ENCODE measurements at regions not wholly inside any gene's neighbourhood (a gene's known extent, or its start where the extent isn't known, plus 50 kb on each side); places are given as distances from the start of the nearest gene placed in this dataset.
"Not testable (repeated sequence)": the region's sequence is repeated elsewhere in the genome, so short reads cannot be mapped to it uniquely, and the experiment has no call there.

- no peaks in the 10 kb centered on the region for H3K4me1 ChIP-seq
- no peaks in the 10 kb centered on the region for H3K27me3 ChIP-seq (ENCODE audit: low read depth)
- H3K27ac ChIP-seq (replicated peaks): no peak overlapping the region
- no peak overlapping the region for H3K4me3 ChIP-seq
- peaks cover 16% of the 10 kb centered on the region for H3K9me3 ChIP-seq (replicated peaks)
- TF ChIP-seq CTCF (IDR thresholded peaks at IDR 0.05; ENCODE audit: borderline replicate concordance): no peak
- no peaks in the 10 kb centered on the region for H3K36me3 ChIP-seq
- DNase-seq: no peak
- intact Hi-C loops (cut with micrococcal nuclease): no loop called here
Measured at GRCh38 chr5:90326995-90327394, 82.6 kb downstream of the CETN3 start.

GRCh38 chr5:90325093-90325492, 84.5 kb downstream of the CETN3 start:
- intact Hi-C loops (cut with micrococcal nuclease): no loop called here
- no peaks in the 10 kb centered on the region for H3K36me3 ChIP-seq
- DNase-seq: no peak
- H3K27ac ChIP-seq (replicated peaks): no peak overlapping the region
- H3K9me3 ChIP-seq (replicated peaks): peaks cover 31% of the 10 kb centered on the region
- no peaks in the 10 kb centered on the region for H3K27me3 ChIP-seq (ENCODE audit: low read depth)
- no peak overlapping the region for H3K4me3 ChIP-seq
- no peaks in the 10 kb centered on the region for H3K4me1 ChIP-seq
- no peak for TF ChIP-seq CTCF (IDR thresholded peaks at IDR 0.05; ENCODE audit: borderline replicate concordance)

GRCh38 chr5:90320348-90320747, 89.2 kb downstream of the CETN3 start:
- DNase-seq; H3K4me3 ChIP-seq; H3K36me3 ChIP-seq; H3K27ac ChIP-seq (replicated peaks); H3K4me1 ChIP-seq; H3K27me3 ChIP-seq (ENCODE audit: low read depth); intact Hi-C loops (cut with micrococcal nuclease): not testable (repeated sequence)
- H3K9me3 ChIP-seq (replicated peaks): peaks cover 28% of the 10 kb centered on the region

GRCh38 chr5:90312027-90312426, 97.5 kb downstream of the CETN3 start:
- no peaks in the 10 kb centered on the region for H3K4me1 ChIP-seq
- H3K9me3 ChIP-seq (replicated peaks): peaks cover 5% of the 10 kb centered on the region
- no peak for TF ChIP-seq CTCF (IDR thresholded peaks at IDR 0.05; ENCODE audit: borderline replicate concordance)
- no peak overlapping the region for H3K4me3 ChIP-seq
- intact Hi-C loops (cut with micrococcal nuclease): no loop called here
- no peaks in the 10 kb centered on the region for H3K27me3 ChIP-seq (ENCODE audit: low read depth)
- no peaks in the 10 kb centered on the region for H3K36me3 ChIP-seq
- no peak overlapping the region for H3K27ac ChIP-seq (replicated peaks)
- DNase-seq: no peak

GRCh38 chr5:90311401-90311800, 98.2 kb downstream of the CETN3 start:
- DNase-seq: no peak
- no peak for TF ChIP-seq CTCF (IDR thresholded peaks at IDR 0.05; ENCODE audit: borderline replicate concordance)
- Histone ChIP-seq H3K36me3 (no peaks in the 10 kb centered on the region), H3K4me3 (no peak overlapping the region), H3K27me3 (ENCODE audit: low read depth) (no peaks in the 10 kb centered on the region), H3K9me3 (replicated peaks) (peaks cover 5% of the 10 kb centered on the region), H3K27ac (replicated peaks) (no peak overlapping the region), H3K4me1 (no peaks in the 10 kb centered on the region)
- intact Hi-C loops (cut with micrococcal nuclease): no loop called here

GRCh38 chr5:90308787-90309585, 100.6 kb downstream of the CETN3 start:
- no peaks in the 10 kb centered on the region for H3K36me3 ChIP-seq
- intact Hi-C loops (cut with micrococcal nuclease): no loop called here
- peaks cover 5% of the 10 kb centered on the region for H3K9me3 ChIP-seq (replicated peaks)
- TF ChIP-seq CTCF (IDR thresholded peaks at IDR 0.05; ENCODE audit: borderline replicate concordance): no peak
- H3K4me3 ChIP-seq: no peak overlapping the region
- no peaks in the 10 kb centered on the region for H3K4me1 ChIP-seq
- no peak overlapping the region for H3K27ac ChIP-seq (replicated peaks)
- no peak for DNase-seq
- H3K27me3 ChIP-seq (ENCODE audit: low read depth): no peaks in the 10 kb centered on the region

Measured in left ventricle myocardium inferior (tissue), 1 donor.